ENCODE measurements at regions not wholly inside any gene's neighbourhood (a gene's known extent, or its start where the extent isn't known, plus 50 kb on each side); places are given as distances from the start of the nearest gene placed in this dataset.

DNA sequence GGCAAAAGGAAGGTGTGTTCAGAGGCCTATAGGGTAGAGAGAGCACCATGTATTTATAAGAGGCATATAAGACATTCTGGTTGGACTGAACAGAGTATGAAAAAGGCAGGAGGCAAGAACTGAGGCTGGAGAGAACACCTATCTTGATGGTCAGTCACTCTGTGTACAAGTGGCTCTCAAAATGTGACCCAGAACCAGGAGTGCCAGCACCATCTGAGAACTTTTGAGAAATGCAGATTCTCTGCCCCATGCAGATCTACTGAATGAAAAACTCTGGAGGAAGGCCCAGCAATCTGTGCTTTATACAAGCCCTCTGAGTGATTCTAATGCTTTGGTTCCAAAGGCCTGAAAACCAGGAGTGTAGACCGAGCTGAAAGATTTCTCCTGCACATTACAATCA, 324.0 kb upstream of the IL12A start:
- TF ChIP-seq, protein P1, sequence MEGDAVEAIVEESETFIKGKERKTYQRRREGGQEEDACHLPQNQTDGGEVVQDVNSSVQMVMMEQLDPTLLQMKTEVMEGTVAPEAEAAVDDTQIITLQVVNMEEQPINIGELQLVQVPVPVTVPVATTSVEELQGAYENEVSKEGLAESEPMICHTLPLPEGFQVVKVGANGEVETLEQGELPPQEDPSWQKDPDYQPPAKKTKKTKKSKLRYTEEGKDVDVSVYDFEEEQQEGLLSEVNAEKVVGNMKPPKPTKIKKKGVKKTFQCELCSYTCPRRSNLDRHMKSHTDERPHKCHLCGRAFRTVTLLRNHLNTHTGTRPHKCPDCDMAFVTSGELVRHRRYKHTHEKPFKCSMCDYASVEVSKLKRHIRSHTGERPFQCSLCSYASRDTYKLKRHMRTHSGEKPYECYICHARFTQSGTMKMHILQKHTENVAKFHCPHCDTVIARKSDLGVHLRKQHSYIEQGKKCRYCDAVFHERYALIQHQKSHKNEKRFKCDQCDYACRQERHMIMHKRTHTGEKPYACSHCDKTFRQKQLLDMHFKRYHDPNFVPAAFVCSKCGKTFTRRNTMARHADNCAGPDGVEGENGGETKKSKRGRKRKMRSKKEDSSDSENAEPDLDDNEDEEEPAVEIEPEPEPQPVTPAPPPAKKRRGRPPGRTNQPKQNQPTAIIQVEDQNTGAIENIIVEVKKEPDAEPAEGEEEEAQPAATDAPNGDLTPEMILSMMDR (IDR thresholded peaks at IDR 0.05; ENCODE audit: insufficient read depth, low read length, poor library complexity, severe bottlenecking): no peak
- TF ChIP-seq EZH2phosphoT487 (conservative IDR thresholded peaks at IDR 0.05; ENCODE audit: low read length): no peak

Data from SU-DHL-6 (cell line).